H4 (cell line): ENCODE measurements at regions not wholly inside any gene's neighbourhood (a gene's known extent, or its start where the extent isn't known, plus 50 kb on each side); places are given as distances from the start of the nearest gene placed in this dataset.
"Not testable (repeated sequence)": the region's sequence is repeated elsewhere in the genome, so short reads cannot be mapped to it uniquely, and the experiment has no call there.

ENCODE experiments used
- DNase-seq: peaks from one replicate; pipeline ENCODE4 v3.0.0-alpha.2; 2015; ENCODE audit warnings: low spot score

DNA sequence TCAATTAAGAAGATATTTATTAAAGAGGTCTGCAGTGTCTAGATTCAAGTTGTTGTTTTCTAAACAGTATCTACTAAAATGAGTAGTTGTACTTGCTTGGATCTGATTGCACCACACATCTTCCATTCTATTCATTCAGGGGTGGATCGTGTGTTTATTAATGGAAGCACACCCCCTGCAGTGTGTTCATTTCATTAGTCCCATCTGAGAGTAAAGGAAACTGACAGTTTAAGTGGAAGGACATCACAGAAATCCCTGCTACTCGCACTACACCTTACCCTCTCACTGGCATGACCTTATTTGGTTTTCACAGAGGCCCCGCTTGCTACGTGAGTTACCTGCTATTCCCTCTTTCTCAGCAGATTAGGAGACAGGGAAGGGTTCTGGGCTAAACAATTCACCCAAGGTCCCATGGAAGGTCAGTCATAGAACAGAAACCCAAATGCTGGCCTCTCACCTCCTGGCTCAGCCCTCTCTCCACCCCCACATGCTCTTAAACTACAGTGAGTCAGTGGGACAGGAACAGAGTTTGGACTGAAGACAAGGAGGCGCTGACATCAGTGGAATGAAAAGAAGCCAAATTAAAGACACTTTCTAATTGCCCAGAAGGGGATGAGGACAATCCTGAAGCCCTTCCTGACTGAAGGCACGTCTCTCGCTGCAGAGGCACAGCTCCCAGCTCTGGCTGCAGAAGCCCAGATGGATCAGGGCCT is 369.2 kb upstream of the NRP1 start:
- DNase-seq = no peak

DNA sequence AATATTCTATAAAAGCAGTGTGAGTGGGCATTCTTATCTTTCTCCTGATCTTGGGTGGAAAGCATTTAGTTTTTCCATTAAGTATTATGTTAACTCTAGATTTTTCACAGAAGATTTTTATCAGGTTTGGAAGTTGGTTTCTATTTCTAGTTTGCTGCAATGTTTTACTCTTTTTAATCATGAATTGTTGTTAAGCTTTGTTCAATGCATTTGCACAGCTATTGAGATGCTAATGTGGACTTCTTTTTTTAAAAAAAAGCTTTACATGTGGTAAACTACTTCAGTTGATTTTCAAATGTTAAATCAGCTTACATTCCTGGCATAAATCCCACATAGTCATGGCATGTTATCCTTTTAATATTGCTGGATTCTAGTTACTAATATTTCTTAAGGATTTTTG is 363.6 kb upstream of the NRP1 start:
- DNase-seq = no peak

DNA sequence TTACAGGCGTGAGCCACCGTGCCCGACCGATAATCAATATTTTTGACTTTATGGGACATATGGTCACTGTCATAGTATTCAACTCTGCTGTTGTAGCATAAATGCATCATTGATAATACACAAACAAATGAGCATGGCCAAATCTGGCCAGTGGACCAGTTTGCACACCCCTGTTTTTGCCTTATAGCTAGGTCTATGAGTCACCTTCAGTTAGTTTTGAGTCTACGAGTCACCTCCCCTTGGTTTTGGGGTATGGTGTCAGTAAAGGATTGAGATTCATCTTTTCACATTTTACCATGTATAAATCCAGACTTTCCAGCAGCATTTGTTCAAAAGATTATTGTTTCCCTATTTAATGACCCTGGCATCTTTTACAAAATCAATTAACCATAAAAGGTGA is 362.5 kb upstream of the NRP1 start:
- DNase-seq = no peak

DNA sequence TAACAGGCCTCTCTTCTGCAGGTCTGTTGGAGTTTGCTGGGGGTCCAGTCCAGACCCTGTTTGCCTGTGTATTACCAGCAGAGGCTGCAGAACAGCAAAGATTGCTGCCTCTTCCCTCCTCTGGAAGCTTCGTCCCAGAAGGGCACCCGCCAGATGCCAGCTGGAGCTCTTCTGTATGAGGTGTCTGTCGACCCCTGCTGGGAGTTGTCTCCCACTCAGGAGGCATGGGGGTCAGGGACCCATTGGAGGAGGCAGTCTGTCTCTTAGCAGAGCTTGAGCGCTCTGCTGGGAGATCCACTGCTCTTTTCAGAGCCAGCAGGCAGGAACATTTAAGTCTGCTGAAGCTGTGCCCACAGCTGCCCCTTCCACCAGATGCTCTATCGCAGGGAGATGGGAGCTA is 361.1 kb upstream of the NRP1 start:
- DNase-seq = no peak

DNA sequence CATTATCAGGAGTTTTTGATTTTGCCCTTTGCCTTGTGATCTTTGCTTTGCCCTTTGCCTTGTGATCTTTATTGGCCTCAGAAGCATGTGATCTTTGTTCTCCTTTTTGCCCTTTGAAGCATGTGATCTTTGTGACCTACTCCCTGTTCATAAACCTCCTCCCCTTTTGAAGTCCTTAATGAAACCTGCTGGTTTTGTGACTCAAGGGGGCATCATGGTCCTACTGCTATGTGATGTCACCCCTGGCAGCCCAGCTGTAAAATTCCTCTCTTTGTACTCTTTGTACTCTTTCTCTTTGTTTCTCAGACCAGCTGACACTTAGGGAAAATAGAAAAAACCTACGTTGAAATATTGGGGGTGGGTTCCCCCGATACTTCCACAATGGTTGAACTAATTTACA is 356.1 kb upstream of the NRP1 start:
- DNase-seq = not testable (repeated sequence)

DNA sequence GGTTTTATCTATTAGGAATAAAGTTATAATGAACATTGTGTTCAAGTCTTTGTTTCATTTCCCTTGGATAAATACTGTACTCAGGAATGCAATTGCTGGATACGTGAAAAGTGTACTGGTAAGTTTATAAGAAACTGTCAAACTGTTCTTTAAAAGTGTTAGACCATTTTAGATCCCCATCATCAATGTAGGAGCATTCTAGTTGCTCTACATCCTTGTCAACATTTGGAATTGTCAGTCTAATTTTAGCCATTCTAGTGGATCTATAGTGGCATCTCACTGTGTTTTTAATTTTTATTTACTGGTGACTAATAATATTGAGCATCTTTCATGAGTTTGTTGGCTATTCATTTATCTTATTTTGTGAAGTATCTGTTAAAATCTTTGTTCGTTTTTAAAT is 354.0 kb upstream of the NRP1 start:
- no peak for DNase-seq

DNA sequence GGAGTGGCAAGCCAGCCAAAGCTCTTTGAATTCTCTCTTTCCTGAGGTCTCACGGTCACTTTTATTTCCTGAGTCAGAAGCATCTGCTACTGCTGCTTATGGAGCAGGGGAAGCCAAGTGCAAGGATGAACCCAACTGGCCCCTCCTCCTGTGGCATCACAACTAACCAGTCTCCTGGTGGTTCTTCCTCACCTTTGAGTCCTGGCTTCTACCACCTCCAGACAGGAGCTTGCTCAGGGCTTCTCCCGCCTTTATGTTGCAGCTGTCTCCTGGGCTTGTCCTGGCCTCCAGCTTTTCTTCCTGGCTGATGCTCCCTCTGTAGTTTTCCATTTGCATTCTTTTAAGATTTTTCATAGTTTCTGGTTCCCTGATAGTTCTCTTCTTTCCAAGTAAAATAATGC is 349.7 kb upstream of the NRP1 start:
- DNase-seq = no peak

DNA sequence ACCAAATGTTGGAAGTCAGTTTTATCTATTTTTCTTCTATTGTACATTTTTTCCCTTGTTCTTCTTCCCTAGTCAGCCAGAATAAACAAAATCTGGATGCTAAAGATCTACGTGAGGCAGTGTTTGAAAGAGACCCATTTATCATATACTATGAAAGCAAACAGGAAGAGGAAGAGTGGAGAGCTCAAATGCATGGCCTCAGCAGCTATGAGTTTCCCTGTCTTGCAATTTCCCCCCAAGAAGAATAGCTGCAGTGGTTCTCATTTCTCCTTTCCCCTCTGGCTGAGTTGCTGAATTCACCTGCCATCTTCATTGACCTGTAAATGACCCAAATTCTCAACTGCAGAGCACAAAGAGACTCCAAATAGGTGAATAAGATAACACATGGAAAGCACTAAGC is 347.1 kb upstream of the NRP1 start:
- DNase-seq = no peak

DNA sequence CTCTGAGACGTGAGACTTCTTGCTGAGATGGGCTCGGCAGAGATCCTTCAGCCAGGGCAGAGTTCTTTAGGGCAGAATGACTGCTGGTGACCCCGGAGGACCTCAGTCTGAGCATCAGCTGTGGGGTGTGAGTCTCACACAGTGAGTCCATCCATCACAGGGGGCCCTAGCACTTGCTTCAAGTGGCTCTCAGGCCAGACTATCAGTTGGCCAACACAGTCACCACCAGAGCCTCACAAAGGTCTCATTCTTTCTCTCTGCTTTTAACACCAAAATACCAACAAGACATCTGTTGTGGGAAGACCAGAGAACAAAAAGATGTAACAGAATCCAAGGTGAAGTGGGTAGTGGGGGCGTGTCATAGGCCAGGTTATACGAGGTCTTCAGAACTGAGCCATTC is 345.6 kb upstream of the NRP1 start:
- DNase-seq = no peak

DNA sequence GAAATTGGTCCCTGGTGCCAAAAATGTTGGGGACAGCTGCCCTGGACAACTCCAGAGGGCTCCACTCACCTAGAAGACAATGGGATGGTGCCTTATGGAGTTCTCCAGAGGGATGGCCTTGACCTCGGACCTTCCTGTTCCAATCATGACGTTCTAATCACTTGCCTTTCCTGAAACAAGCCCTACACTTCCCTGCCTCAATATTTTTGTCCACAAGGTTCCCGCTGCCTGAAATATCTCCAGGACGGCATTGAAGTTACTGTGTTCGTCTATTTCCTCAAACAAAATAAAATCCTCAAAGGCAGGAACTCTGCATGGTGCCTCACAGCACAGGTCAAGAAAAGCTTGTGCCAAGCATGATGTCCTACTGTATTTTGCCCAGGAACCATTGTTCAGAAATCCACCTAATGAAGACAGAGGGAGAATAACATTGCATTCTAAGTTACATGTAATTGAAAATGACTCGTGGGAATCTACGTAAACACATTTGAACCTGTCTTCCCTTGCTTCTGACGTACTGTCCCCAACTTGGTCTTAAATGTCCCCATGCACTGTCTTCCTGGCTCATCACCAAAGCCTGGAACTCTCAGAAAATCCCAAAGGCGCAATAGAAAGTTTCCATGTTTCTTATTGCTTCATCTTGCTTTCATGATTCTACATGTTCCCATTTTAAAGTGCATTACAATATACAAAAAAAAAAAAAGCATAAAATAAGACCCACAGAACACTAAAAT is 342.3 kb upstream of the NRP1 start:
- DNase-seq = no peak

DNA sequence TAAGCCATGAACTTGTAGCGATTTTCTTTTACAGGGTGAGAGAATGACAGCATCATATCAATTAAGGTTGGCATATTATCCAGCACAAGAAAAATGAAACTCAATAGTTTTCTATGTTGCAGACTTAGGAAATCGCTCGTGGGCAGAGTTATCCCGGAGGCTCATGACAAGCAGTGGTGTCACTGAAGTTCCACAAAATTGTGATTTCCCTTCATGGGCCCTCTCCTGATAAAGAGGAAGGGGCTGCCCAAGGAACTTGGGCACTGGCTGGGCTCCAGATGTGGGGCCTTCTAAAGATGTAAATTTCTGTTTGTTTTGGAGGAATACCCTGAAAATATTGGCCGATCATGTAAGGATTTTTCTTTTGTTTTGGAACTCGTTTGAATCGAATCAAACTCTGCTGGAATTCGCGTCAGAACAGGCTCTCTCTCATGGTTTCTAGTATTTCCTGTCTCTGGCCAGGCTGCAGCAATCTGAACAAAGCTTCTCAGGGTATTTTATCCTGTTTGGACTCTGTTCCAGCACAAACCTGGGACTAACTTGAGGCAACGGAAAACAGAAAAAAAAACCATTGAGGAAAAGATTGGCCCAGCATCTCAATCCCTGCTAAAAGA is 340.6 kb upstream of the NRP1 start:
- DNase-seq = no peak

DNA sequence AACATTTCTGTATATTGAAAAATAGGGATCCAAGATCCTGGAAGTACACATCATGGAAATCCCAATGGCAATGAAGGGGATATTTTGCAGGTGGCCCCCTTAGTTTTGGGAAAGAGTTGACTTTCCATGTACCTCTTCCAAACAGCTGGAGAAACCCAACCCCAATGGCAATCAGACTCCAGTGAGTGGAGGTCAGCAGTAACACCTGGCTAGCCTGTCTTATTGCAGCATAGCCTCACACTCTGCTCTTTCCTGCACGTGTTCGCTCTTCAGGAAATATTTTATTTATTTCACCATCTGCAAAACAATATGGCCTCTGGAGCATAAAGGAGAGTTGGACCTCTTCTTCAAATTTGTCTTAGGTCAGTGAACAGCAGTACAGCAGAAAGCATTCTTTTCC is 340.0 kb upstream of the NRP1 start:
- DNase-seq = no peak

DNA sequence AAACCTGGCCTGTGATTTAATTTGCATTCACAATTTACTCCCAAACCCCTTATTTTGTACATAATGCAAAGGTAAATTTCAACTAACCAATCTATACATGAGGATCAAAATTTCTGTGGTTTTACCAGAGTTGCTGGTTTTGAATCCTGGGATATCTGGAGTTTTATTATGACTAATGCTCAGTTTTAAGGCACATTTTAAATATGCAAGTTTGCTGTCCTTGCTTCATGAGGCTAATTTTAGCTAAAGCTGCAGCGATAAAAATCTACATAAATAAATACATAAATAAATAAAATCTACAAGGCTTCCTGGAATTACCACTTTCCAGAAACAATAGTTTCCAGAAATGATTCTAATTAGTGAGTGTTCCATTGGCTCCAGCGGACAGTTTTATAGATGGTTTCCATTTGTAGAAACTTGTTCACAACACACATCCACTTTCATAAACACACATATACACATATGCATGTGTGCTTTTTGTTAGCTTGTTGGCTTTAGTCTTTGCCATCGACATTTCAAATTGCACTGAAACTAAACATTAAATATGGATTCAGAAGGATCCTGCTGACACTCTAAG is 339.5 kb upstream of the NRP1 start:
- DNase-seq = no peak

DNA sequence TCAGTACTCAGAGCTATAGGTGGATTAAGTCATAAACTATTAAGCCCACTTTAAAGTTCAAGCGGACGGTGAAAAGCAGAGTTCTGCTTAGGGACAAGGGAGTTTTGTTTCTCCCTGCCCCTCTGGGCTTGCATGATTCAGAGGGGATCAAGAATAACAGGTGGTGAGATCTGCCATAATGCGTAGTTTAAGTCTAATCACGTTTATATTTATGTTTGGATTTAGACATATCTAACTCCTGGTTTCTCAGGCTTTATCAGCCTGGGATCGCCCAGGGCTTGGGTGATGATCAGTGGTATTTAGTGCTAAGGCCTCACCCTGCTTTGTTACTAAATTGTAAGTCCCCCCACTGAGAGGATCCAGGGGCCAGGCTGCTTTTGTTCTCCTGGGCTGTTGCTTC is 335.4 kb upstream of the NRP1 start:
- DNase-seq = no peak

DNA sequence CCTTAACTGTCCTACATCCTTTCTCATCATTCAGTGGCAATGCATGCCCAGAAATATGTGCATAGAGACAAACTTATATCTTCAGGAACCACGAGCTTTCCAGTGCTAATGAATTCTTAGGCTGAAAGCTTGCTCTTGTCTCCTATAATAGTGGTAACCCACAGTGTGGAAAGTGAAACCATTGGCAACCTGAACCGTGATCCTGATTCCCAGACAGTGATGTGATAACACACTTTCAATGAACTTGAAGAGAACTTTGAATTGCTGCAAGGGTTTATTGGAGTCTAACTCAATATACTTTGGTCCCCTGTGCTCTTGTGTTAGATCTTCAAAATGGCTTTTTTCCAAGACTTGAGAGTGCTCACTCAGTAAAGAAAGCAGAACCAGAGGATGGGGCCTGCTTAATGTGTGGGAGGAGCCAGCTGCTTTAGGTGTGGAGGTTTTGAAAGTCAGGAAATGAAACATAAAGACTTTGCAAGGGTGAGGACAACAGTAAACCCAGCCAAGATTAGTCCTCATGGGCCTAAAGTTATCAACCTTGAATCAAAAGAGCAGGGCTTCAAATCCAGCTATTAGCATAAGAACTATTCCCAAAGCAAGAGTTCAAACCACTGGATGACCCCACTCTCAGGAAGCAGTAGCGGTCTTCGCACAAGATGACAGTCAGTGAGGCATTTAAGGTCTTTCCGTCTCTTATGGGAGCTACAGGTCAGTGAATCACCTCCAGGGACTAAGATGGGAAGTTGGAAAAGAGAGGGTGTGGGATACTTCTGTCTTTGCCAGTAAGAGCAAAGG is 332.4 kb upstream of the NRP1 start:
- DNase-seq = no peak

DNA sequence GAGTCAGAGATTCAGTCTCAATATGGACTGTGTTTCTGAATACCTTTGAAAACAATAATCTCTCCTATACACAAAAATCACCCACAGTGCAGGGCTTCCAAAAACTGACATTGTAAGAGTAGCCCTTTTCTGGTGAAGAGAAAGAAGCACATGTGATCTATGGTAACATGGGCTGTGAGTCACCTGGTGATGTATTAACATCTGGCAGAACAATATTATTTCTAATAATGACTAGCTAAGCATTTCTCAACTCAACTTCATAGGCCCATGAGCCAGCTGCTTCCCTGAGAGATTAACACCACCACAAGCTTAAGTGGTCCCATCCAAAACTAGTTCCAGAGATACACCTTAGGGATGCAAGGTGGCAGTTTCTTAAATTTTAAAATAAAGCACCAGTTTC is 331.0 kb upstream of the NRP1 start:
- DNase-seq = no peak

DNA sequence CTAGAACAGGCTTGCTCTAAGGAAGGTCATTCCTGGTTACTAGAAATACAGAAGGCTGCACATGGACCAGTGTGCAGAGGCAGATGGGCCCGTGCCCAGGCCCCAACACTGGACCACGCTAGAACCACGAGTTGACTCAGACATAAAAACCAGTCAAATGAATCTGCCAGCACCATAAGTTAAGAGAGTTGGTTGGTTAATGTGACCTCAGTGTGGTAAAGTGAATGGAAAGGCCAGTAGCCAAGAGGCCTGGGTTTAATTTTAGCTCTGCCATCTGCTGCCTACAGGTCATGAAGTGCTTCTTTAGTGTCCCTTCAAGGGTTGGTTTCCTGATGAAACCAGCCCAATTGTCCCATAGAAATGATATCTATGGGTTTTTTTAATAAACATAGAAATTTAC is 329.6 kb upstream of the NRP1 start:
- DNase-seq = no peak

DNA sequence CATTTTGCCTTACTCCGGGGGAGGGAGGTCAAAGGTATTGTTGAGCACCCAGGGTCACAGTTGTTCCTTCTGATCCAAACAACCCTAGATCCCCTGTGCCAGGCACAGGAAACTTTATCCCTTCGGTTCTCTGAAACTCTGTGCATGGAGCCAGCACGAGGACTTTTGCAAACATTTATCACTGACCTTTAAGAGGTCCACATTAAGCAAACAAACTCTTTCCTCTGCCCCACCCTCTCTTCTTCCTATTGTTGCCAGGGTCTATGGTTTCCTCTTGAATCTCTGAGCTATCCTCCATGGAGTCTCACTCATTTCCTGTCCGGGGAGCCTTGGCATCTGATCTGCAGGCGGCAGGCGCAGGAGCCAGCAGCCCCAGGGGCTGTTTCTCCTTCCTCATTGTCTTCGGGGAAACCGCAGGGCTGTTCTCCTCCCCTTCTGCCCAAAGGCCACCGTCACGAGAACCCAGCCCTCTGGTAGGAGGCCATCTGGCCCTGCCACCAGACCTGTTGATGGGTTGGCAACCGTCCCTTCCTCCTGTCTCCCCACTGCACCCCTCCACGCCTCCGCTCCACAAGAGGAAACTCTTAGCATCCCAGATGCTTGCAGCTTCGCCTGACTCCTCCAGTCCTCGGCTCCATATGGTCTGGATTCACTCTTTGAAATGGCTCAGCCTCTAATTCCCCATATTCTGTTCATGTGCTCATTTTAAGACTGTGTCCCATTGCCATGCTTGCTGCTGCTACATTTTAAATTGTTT is 327.3 kb upstream of the NRP1 start:
- DNase-seq = peak; percentile 70

DNA sequence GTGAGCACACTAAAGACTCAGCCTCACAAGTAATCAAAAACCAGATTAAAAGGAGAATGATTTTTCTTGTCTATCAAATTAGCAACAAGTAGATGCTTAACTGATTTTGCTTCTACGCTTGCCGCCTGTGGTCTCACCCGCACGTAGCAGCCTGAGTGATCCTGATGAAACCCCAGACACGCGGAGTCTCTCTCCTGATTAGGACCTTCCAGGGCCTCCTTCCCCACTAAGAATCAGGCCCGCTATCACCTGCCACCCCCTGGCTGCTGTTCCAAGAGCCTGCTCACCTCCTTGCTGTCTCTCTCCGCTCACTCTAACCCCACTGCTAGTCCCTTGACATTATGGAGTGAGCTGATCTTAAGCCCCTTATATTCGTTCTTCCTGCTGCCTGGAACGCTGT is 325.9 kb upstream of the NRP1 start:
- no peak for DNase-seq

DNA sequence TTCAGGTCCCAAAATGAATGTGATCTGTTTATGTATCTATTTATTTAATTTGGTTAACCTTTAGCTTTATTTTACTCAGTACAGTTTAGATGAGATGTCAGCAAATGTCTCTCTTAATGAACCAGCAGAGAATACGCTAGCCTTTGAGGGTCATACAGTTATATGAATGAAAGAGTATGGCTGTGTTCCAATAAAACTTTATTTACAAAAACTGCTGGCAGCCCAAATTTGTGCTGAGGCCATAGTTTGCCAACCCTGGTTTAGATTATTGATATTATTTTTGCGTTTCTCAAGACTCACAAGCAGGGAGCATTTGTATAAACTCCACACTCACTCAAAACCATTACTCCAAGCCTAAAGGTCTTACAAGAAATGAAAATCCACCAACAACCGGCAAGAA is 323.4 kb upstream of the NRP1 start:
- no peak for DNase-seq

DNA sequence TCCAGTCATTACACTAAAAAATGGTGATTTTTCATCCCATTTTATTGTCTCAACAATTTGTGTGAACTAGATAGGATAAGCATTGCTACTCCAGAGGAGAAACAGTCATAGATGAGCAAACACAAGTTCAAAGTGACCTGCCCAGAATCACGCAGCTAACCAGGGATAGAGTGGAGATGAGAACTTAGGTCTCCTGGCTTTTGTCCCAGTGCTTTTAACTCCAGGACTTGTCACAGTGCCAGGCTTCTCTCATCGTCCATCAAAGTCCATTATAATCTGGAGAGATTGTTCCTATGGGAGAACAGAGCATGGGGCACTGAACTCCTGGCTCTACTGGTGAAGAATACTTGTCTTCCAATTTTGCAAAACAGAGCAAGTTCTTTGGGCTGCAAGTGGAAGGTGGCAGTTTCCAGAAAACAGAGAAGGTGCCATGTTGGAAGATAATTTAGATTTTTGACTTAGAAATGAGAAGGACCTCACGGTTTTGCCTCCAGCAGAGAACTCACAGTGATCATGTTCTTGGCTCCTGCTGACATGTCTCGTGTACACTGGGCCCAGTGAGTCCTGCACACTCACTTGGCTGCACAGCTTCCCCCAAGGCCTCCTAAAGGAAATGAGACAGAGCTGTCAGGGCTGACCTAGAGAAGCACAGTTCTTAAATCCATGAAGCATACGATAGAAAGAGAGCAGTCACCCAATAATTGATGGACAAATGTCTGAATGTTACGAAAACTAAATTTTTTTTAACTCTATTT is 322.9 kb upstream of the NRP1 start:
- no peak for DNase-seq
